HEK293T (cell line): ENCODE measurements at regions not wholly inside any gene's neighbourhood (a gene's known extent, or its start where the extent isn't known, plus 50 kb on each side); places are given as distances from the start of the nearest gene placed in this dataset.

ENCODE experiments used
- BHLHE40 ChIP-seq: fragments of 450-650 bp; IDR thresholded peaks from 2 replicates; pipeline ENCODE4 v1.6.1; 2016; ENCODE audit warnings: mild to moderate bottlenecking, moderate library complexity, borderline replicate concordance
- CTBP1 ChIP-seq: fragments of 450-650 bp; IDR thresholded peaks from 2 replicates; pipeline ENCODE4 v1.6.1; 2016; ENCODE audit warnings: borderline replicate concordance
- ELF4 ChIP-seq: fragments of 450-650 bp; IDR thresholded peaks from 2 replicates; pipeline ENCODE4 v1.6.1; 2017; ENCODE audit warnings: antibody characterized with exemption
- FOXM1 ChIP-seq: fragments of 450-650 bp; IDR thresholded peaks from 2 replicates; pipeline ENCODE4 v1.6.1; 2017; ENCODE audit warnings: mild to moderate bottlenecking, borderline replicate concordance
- LEF1 ChIP-seq: fragments of 450-650 bp; IDR thresholded peaks from 2 replicates; pipeline ENCODE4 v1.6.1; 2017; ENCODE audit warnings: mild to moderate bottlenecking, borderline replicate concordance
- SP1 ChIP-seq: fragments of 450-650 bp; IDR thresholded peaks from 2 replicates; pipeline ENCODE4 v1.6.1; 2017
- SUZ12 ChIP-seq: fragments of 450-650 bp; IDR thresholded peaks from 2 replicates; pipeline ENCODE4 v1.6.1; 2016; ENCODE audit warnings: mild to moderate bottlenecking
- TARDBP ChIP-seq: fragments of 450-650 bp; IDR thresholded peaks from 2 replicates; pipeline ENCODE4 v1.6.1; 2016
- ZNF384 ChIP-seq: fragments of 450-650 bp; IDR thresholded peaks from 2 replicates; pipeline ENCODE4 v1.6.1; 2016
- TF ChIP-seq, protein P1 (sequence below): fragments of 450-650 bp; IDR thresholded peaks from 2 replicates; pipeline ENCODE4 v1.6.1; 2016

GRCh38 chr11:122308226-122308625 lies 192.2 kb upstream of the BLID start:
- TF ChIP-seq SUZ12: no peak
- no peak for TF ChIP-seq ELF4
- no peak for TF ChIP-seq BHLHE40
- no peak for TF ChIP-seq SP1
- TF ChIP-seq, protein P1, sequence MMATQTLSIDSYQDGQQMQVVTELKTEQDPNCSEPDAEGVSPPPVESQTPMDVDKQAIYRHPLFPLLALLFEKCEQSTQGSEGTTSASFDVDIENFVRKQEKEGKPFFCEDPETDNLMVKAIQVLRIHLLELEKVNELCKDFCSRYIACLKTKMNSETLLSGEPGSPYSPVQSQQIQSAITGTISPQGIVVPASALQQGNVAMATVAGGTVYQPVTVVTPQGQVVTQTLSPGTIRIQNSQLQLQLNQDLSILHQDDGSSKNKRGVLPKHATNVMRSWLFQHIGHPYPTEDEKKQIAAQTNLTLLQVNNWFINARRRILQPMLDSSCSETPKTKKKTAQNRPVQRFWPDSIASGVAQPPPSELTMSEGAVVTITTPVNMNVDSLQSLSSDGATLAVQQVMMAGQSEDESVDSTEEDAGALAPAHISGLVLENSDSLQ: no peak
- TF ChIP-seq CTBP1: no peak
- TF ChIP-seq TARDBP: no peak
- no peak for TF ChIP-seq ZNF384
- no peak for TF ChIP-seq FOXM1
- no peak for TF ChIP-seq LEF1
